ENCODE measurements at regions not wholly inside any gene's neighbourhood (a gene's known extent, or its start where the extent isn't known, plus 50 kb on each side); places are given as distances from the start of the nearest gene placed in this dataset.
"Not testable (repeated sequence)": the region's sequence is repeated elsewhere in the genome, so short reads cannot be mapped to it uniquely, and the experiment has no call there.

- TF ChIP-seq ZBTB21 (tag by site-specific recombination; IDR thresholded peaks at IDR 0.05) (no peak), SP7 (tag by site-specific recombination; IDR thresholded peaks at IDR 0.05) (0 out of 2 replicates have a peak, but pooled peaks have one; percentile 18), OVOL3 (tag by site-specific recombination; IDR thresholded peaks at IDR 0.05) (no peak)
- POLR2A ChIA-PET, result no interaction called here
- CTCF ChIA-PET, result no interaction called here
Observed at GRCh38 chr12:67789266-67789665, 140.7 kb downstream of the DYRK2 start.

GRCh38 chr12:67790660-67791059 is 142.1 kb downstream of the DYRK2 start:
- CTCF ChIA-PET, result no interaction called here
- H3K36me3 ChIP-seq (ENCODE audit: control insufficient read depth in 2 of 2, insufficient read depth in 1 of 2, low read length in 2 of 2), result no peaks in the 10 kb centered on the region
- H3K4me1 ChIP-seq (ENCODE audit: control insufficient read depth, insufficient read depth, low read length), result no peaks in the 10 kb centered on the region
- no peak overlapping the region for H3K4me3 ChIP-seq (ENCODE audit: low read depth, low read length)
- POLR2A ChIA-PET, result no interaction called here
- no peak overlapping the region for H3K27ac ChIP-seq (ENCODE audit: extremely low read depth, low read depth, low read length)
- H3K9me3 ChIP-seq (ENCODE audit: control insufficient read depth, insufficient read depth, low read depth, low read length), result no peaks in the 10 kb centered on the region
- TF ChIP-seq ZNF2 (tag by site-specific recombination; IDR thresholded peaks at IDR 0.05) (no peak), ZNF433 (tag by site-specific recombination; IDR thresholded peaks at IDR 0.05; ENCODE audit: low read depth) (no peak), ZNF398 (tag by site-specific recombination; IDR thresholded peaks at IDR 0.05) (0 out of 2 replicates have a peak, but pooled peaks have one; percentile 11), AEBP2 (tag by site-specific recombination; IDR thresholded peaks at IDR 0.05; ENCODE audit: borderline replicate concordance) (no peak), RBAK (tag by site-specific recombination; IDR thresholded peaks at IDR 0.05) (no peak), ZNF514 (tag by site-specific recombination; IDR thresholded peaks at IDR 0.05) (no peak), ZNF544 (tag by site-specific recombination; IDR thresholded peaks at IDR 0.05) (no peak)

More at GRCh38 chr12:67789266-67789665, 140.7 kb downstream of the DYRK2 start:
- Histone ChIP-seq H3K27ac (ENCODE audit: extremely low read depth, low read depth, low read length) (no peak overlapping the region), H3K4me3 (ENCODE audit: low read depth, low read length) (no peak overlapping the region), H3K9me3 (ENCODE audit: control insufficient read depth, insufficient read depth, low read depth, low read length) (no peaks in the 10 kb centered on the region), H3K4me1 (ENCODE audit: control insufficient read depth, insufficient read depth, low read length) (no peaks in the 10 kb centered on the region), H3K36me3 (ENCODE audit: control insufficient read depth in 2 of 2, insufficient read depth in 1 of 2, low read length in 2 of 2) (no peaks in the 10 kb centered on the region)

GRCh38 chr12:67791362-67791761 is 142.8 kb downstream of the DYRK2 start:
- CTCF ChIA-PET; POLR2A ChIA-PET; H3K4me1 ChIP-seq (ENCODE audit: control insufficient read depth, insufficient read depth, low read length); H3K36me3 ChIP-seq (ENCODE audit: control insufficient read depth in 2 of 2, insufficient read depth in 1 of 2, low read length in 2 of 2); H3K27ac ChIP-seq (ENCODE audit: extremely low read depth, low read depth, low read length); H3K9me3 ChIP-seq (ENCODE audit: control insufficient read depth, insufficient read depth, low read depth, low read length); H3K4me3 ChIP-seq (ENCODE audit: low read depth, low read length): not testable (repeated sequence)
- peak; percentile 68 for TF ChIP-seq SETDB1 (IDR thresholded peaks at IDR 0.05; ENCODE audit: insufficient read length, low read length)

GRCh38 chr12:67792185-67792584 is 143.6 kb downstream of the DYRK2 start:
- TF ChIP-seq TSHZ1 (tag by site-specific recombination; IDR thresholded peaks at IDR 0.05; ENCODE audit: borderline replicate concordance), result no peak
- TF ChIP-seq ZNF548 (tag by site-specific recombination; IDR thresholded peaks at IDR 0.05), result no peak
- TF ChIP-seq ZNF354C (tag by site-specific recombination; IDR thresholded peaks at IDR 0.05; ENCODE audit: borderline replicate concordance, low read depth), result no peak
- no peak for TF ChIP-seq HOXD13 (CRISPR knock-in tag; IDR thresholded peaks at IDR 0.05; ENCODE audit: borderline replicate concordance)
- TF ChIP-seq YY2 (tag by site-specific recombination; IDR thresholded peaks at IDR 0.05), result no peak
- Histone ChIP-seq H3K4me1 (ENCODE audit: control insufficient read depth, insufficient read depth, low read length) (no peaks in the 10 kb centered on the region), H3K9me3 (ENCODE audit: control insufficient read depth, insufficient read depth, low read depth, low read length) (no peaks in the 10 kb centered on the region), H3K4me3 (ENCODE audit: low read depth, low read length) (no peak overlapping the region), H3K36me3 (ENCODE audit: control insufficient read depth in 2 of 2, insufficient read depth in 1 of 2, low read length in 2 of 2) (no peaks in the 10 kb centered on the region), H3K27ac (ENCODE audit: extremely low read depth, low read depth, low read length) (no peak overlapping the region)
- ChIA-PET POLR2A (no interaction called here), CTCF (no interaction called here)

All from HEK293 (cell line).